CD8-positive, alpha-beta memory T cell (primary cell): ENCODE measurements at regions not wholly inside any gene's neighbourhood (a gene's known extent, or its start where the extent isn't known, plus 50 kb on each side); places are given as distances from the start of the nearest gene placed in this dataset.

Experiments
- CTCF ChIA-PET: fragments of 350-600 bp; sonication (Branson Sonifier 250); formaldehyde crosslinking; loops from one replicate; lab custom pipeline; 2021; ENCODE audit warnings: antibody characterized with exemption; lab: Charles Lee
- POLR2A ChIA-PET: fragments of 350-600 bp; sonication (Branson Sonifier 250); formaldehyde crosslinking; loops from one replicate; lab custom pipeline; 2021; ENCODE audit warnings: antibody characterized with exemption; lab: Charles Lee
- DNase-seq, 5 donors: peaks; one replicate each; pipeline versions ENCODE4 v3.0.0 to v3.0.0-alpha.2; 2020 to 2022; ENCODE audit warnings: mixed read lengths in 1 of 5
- H3K27ac ChIP-seq: one replicate; pipeline ENCODE4 v1.7.0; 2013; ENCODE audit warnings: low read depth, mild to moderate bottlenecking, low read length, moderate library complexity
- H3K27me3 ChIP-seq: 2 replicates; pipeline ENCODE4 v1.7.0; 2013; ENCODE audit warnings: low read length, mild to moderate bottlenecking; ENCODE audit not compliant: insufficient read depth, poor library complexity, severe bottlenecking
- H3K36me3 ChIP-seq: 2 replicates; pipeline ENCODE4 v1.7.0; 2013; ENCODE audit warnings: mild to moderate bottlenecking, low read length, moderate library complexity; ENCODE audit not compliant: insufficient read depth
- H3K4me1 ChIP-seq: 2 replicates; pipeline ENCODE4 v1.7.0; 2013; ENCODE audit warnings: mild to moderate bottlenecking, low read length, moderate library complexity; ENCODE audit not compliant: insufficient read depth
- H3K4me3 ChIP-seq: 2 replicates; pipeline ENCODE4 v1.7.0; 2013; ENCODE audit warnings: mild to moderate bottlenecking, low read length
- H3K9me3 ChIP-seq: 2 replicates; pipeline ENCODE4 v1.7.0; 2013; ENCODE audit warnings: mild to moderate bottlenecking, low read length
- H3K27ac Mint-ChIP-seq, 8 donors: one replicate each; pipeline ENCODE4 v1.8.0; 2020 to 2021; ENCODE audit warnings: mixed read lengths in 8 of 8, mild to moderate bottlenecking in 6 of 8, inconsistent platforms in 3 of 8, moderate library complexity in 3 of 8
- H3K27me3 Mint-ChIP-seq, 2 donors: one replicate each; pipeline ENCODE4 v1.8.0; 2020 to 2021; ENCODE audit warnings: mixed read lengths in 2 of 2, mild to moderate bottlenecking in 1 of 2, moderate library complexity in 1 of 2
- H3K36me3 Mint-ChIP-seq, 3 donors: one replicate each; pipeline ENCODE4 v1.8.0; 2020 to 2021; ENCODE audit warnings: mixed read lengths in 3 of 3, inconsistent platforms in 1 of 3, mild to moderate bottlenecking in 1 of 3
- H3K4me1 Mint-ChIP-seq, 3 donors: one replicate each; pipeline ENCODE4 v1.8.0; 2020 to 2021; ENCODE audit warnings: mixed read lengths in 3 of 3, inconsistent platforms in 1 of 3, mild to moderate bottlenecking in 1 of 3
- H3K4me3 Mint-ChIP-seq, 7 donors: one replicate each; pipeline ENCODE4 v1.8.0; 2020 to 2021; ENCODE audit warnings: mixed read lengths in 7 of 7, mild to moderate bottlenecking in 6 of 7, moderate library complexity in 4 of 7, inconsistent platforms in 2 of 7
- H3K9me3 Mint-ChIP-seq, 5 donors: one replicate each; pipeline ENCODE4 v1.8.0; 2020 to 2022; ENCODE audit warnings: mixed read lengths in 5 of 5, mild to moderate bottlenecking in 3 of 5, moderate library complexity in 2 of 5, inconsistent platforms in 1 of 5

GRCh38 chr11:104645261-104646222 is 252.7 kb downstream of the CASP12 start:
- H3K36me3 Mint-ChIP-seq: peaks cover 0 to 7% (median 1%) of the 10 kb centered on the region in 3 donors
- H3K27me3 Mint-ChIP-seq: no peaks in the 10 kb centered on the region
- H3K27ac Mint-ChIP-seq: no peak overlapping the region
- H3K4me1 ChIP-seq: no peaks in the 10 kb centered on the region
- DNase-seq: no peak
- no peaks in the 10 kb centered on the region for H3K36me3 ChIP-seq
- no peaks in the 10 kb centered on the region for H3K9me3 Mint-ChIP-seq
- H3K27ac ChIP-seq: no peak overlapping the region
- no peak overlapping the region for H3K4me3 Mint-ChIP-seq
- H3K27me3 ChIP-seq: no peaks in the 10 kb centered on the region
- H3K9me3 ChIP-seq: peaks cover 4% of the 10 kb centered on the region
- H3K4me3 ChIP-seq: no peak overlapping the region
- ChIA-PET CTCF (no interaction called here), POLR2A (no interaction called here)
- peaks cover 0 to 4% (median 2%) of the 10 kb centered on the region in 3 donors for H3K4me1 Mint-ChIP-seq

DNA sequence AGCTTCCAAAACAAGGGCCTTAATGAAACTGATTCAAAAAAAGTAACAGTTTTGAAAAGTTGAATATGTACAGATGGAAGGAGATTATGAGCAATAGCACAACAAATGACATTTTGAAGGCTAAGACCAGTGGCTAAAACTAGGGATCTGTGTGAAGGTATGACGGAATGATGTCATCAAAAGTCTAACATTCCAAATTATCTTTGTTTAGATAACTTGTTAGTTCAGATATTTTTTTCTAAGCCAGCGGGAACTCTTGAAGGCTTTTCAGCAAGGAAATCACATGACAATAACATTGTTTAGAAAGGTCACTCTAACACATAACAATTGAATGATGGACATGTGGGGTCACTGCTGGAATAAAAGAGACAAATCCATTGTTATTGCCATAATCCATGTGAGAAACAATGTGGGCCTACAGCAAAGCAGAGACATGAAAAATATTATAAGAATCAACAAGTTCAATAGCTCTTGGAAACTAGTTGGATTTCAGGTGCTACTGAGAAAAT is 260.5 kb downstream of the CASP12 start:
- Histone ChIP-seq H3K27ac (no peak overlapping the region), H3K27me3 (no peaks in the 10 kb centered on the region), H3K9me3 (no peaks in the 10 kb centered on the region), H3K36me3 (no peaks in the 10 kb centered on the region), H3K4me3 (no peak overlapping the region), H3K4me1 (no peaks in the 10 kb centered on the region)
- POLR2A ChIA-PET: no interaction called here
- peaks cover 0 to 3% (median 0%) of the 10 kb centered on the region in 3 donors for H3K4me1 Mint-ChIP-seq
- peaks cover 0 to 4% (median 1%) of the 10 kb centered on the region in 3 donors for H3K36me3 Mint-ChIP-seq
- H3K4me3 Mint-ChIP-seq: no peak overlapping the region
- H3K9me3 Mint-ChIP-seq: no peaks in the 10 kb centered on the region
- no peaks in the 10 kb centered on the region for H3K27me3 Mint-ChIP-seq
- no peak for DNase-seq
- H3K27ac Mint-ChIP-seq: no peak overlapping the region
- CTCF ChIA-PET: no interaction called here

DNA sequence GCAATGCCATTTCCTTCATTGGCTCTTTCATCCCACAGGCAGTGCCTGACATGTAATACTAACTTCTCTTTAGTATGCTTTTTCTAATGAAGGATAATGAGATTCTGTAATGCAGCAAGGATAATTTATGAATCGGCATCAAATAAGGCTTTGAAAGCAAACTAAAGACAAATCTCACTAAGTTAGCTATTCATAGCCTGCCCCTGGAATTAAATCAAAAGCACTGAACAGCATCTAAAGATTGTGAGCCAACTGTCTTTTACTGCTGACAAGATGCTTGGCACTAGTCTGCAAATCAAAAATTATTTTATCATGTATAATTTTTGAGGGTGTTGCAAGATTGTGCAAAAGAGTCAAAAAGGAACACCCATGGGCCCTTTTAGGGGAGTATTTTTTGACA is 265.0 kb downstream of the CASP12 start:
- POLR2A ChIA-PET: no interaction called here
- CTCF ChIA-PET: no interaction called here

GRCh38 chr11:104630352-104630751 is 267.9 kb downstream of the CASP12 start:
- Histone ChIP-seq H3K4me3 (no peak overlapping the region), H3K4me1 (no peaks in the 10 kb centered on the region), H3K27ac (no peak overlapping the region), H3K27me3 (no peaks in the 10 kb centered on the region), H3K9me3 (no peaks in the 10 kb centered on the region), H3K36me3 (no peaks in the 10 kb centered on the region)
- no peak for DNase-seq
- peaks cover 0 to 2% (median 0%) of the 10 kb centered on the region in 3 donors for H3K36me3 Mint-ChIP-seq
- H3K9me3 Mint-ChIP-seq: no peaks in the 10 kb centered on the region
- H3K27ac Mint-ChIP-seq: no peak overlapping the region
- no peaks in the 10 kb centered on the region for H3K4me1 Mint-ChIP-seq
- CTCF ChIA-PET: no interaction called here
- POLR2A ChIA-PET: no interaction called here
- no peak overlapping the region for H3K4me3 Mint-ChIP-seq
- H3K27me3 Mint-ChIP-seq: no peaks in the 10 kb centered on the region

More for the DNA sequence above, 265.0 kb downstream of the CASP12 start:
- peaks cover 0 to 2% (median 0%) of the 10 kb centered on the region in 3 donors for H3K36me3 Mint-ChIP-seq
- Histone ChIP-seq H3K4me1 (no peaks in the 10 kb centered on the region), H3K4me3 (no peak overlapping the region), H3K27me3 (no peaks in the 10 kb centered on the region), H3K27ac (no peak overlapping the region), H3K9me3 (no peaks in the 10 kb centered on the region), H3K36me3 (no peaks in the 10 kb centered on the region)
- no peaks in the 10 kb centered on the region for H3K4me1 Mint-ChIP-seq
- no peaks in the 10 kb centered on the region for H3K9me3 Mint-ChIP-seq
- no peak for DNase-seq
- H3K27ac Mint-ChIP-seq: no peak overlapping the region
- H3K27me3 Mint-ChIP-seq: no peaks in the 10 kb centered on the region
- no peak overlapping the region for H3K4me3 Mint-ChIP-seq

- Histone ChIP-seq H3K27ac (no peak overlapping the region), H3K4me3 (no peak overlapping the region), H3K4me1 (no peaks in the 10 kb centered on the region), H3K36me3 (no peaks in the 10 kb centered on the region), H3K9me3 (no peaks in the 10 kb centered on the region), H3K27me3 (no peaks in the 10 kb centered on the region)
- Mint-ChIP-seq H3K27me3 (no peaks in the 10 kb centered on the region), H3K36me3 (no peaks in the 10 kb centered on the region), H3K4me1 (peaks cover 0 to 4% (median 0%) of the 10 kb centered on the region in 3 donors), H3K4me3 (no peak overlapping the region), H3K27ac (no peak overlapping the region), H3K9me3 (no peaks in the 10 kb centered on the region)
- no peak for DNase-seq
- POLR2A ChIA-PET: no interaction called here
- CTCF ChIA-PET: no interaction called here
These were observed 273.0 kb downstream of the CASP12 start for GRCh38 chr11:104625246-104625645.

DNA sequence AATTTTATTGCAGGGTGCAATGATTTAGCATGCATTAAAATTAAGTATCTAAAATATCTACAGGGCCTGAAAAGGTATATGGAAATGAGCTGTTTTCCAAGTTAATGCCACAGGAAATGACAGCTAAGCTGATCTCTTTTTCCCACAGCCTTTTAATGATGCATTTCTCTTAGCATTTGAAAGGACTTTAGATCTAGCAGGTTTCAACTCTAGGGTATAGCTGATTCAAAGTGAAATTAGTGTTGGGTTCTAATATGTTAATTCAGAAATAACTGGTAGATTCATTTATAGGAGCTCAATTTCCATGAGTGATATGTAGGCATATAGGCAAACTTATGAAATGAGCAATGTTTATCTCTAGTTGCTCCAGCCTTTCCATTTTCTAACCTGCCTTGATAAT is 274.2 kb downstream of the CASP12 start:
- Mint-ChIP-seq H3K9me3 (no peaks in the 10 kb centered on the region), H3K27me3 (no peaks in the 10 kb centered on the region), H3K4me1 (peaks cover 0 to 4% (median 0%) of the 10 kb centered on the region in 3 donors), H3K27ac (no peak overlapping the region), H3K36me3 (no peaks in the 10 kb centered on the region), H3K4me3 (no peak overlapping the region)
- no peaks in the 10 kb centered on the region for H3K27me3 ChIP-seq
- H3K9me3 ChIP-seq: no peaks in the 10 kb centered on the region
- CTCF ChIA-PET: interaction anchor here (1.2 kb wide), 1 partner anchor 14 kb away, joined by 5 read pairs; no protein-coding TSS in a partner anchor
- POLR2A ChIA-PET: no interaction called here
- H3K4me1 ChIP-seq: no peaks in the 10 kb centered on the region
- no peak for DNase-seq
- no peak overlapping the region for H3K27ac ChIP-seq
- no peaks in the 10 kb centered on the region for H3K36me3 ChIP-seq
- H3K4me3 ChIP-seq: no peak overlapping the region

DNA sequence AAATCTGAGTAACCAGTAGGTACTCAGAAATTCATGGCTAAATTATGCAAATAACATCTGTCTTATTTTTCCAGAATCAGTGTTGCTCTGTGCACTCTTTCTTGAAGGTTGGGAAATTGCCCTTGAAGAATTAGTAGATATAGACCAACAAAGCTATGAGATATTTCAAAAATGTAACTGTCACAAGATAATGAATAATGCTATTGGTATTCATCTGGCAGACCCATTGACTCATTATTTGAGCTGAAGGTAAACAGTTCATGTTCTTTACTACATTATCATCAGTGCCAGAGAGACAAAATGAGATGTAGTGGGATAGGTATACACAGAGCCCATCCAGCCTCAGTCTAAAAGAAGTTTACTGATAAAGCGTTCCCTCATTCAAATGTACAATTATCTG is 274.7 kb downstream of the CASP12 start:
- DNase-seq: no peak
- Mint-ChIP-seq H3K27me3 (no peaks in the 10 kb centered on the region), H3K4me1 (peaks cover 0 to 4% (median 0%) of the 10 kb centered on the region in 3 donors), H3K27ac (no peak overlapping the region), H3K36me3 (peaks cover 0 to under 1% (median 0%) of the 10 kb centered on the region in 3 donors), H3K9me3 (no peaks in the 10 kb centered on the region), H3K4me3 (no peak overlapping the region)
- Histone ChIP-seq H3K9me3 (no peaks in the 10 kb centered on the region), H3K4me1 (no peaks in the 10 kb centered on the region), H3K27me3 (no peaks in the 10 kb centered on the region), H3K4me3 (no peak overlapping the region), H3K27ac (no peak overlapping the region), H3K36me3 (no peaks in the 10 kb centered on the region)
- ChIA-PET CTCF (interaction anchor here (1.2 kb wide), 1 partner anchor 14 kb away, joined by 5 read pairs; no protein-coding TSS in a partner anchor), POLR2A (no interaction called here)

DNA sequence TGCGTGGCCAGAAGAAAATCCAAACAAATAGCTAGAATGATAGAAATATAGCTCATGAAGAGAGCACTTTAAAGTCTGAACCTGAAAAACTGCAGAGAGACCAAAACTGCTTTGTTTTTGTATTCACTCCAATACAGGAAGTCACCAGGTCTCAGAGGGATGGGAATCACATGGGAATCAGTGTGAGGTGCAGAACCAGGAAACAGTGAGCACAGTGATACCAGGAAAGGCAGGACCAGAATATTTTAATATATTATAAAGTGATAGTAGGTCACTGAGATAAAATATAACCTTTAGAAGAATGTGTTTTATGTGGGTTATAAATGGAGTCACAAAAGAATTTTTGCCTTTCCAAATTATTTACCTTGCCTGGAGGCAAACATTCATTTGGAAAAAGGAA is 277.3 kb downstream of the CASP12 start:
- ChIA-PET CTCF (no interaction called here), POLR2A (no interaction called here)
- Histone ChIP-seq H3K4me3 (no peak overlapping the region), H3K9me3 (no peaks in the 10 kb centered on the region), H3K27me3 (no peaks in the 10 kb centered on the region), H3K27ac (no peak overlapping the region), H3K4me1 (no peaks in the 10 kb centered on the region), H3K36me3 (no peaks in the 10 kb centered on the region)
- DNase-seq: no peak
- Mint-ChIP-seq H3K36me3 (peaks cover 0 to 14% (median 2%) of the 10 kb centered on the region in 3 donors), H3K27ac (no peak overlapping the region), H3K27me3 (no peaks in the 10 kb centered on the region), H3K4me1 (peaks cover 0 to 4% (median 0%) of the 10 kb centered on the region in 3 donors), H3K4me3 (no peak overlapping the region), H3K9me3 (peaks cover 0 to 4% (median 0%) of the 10 kb centered on the region in 5 donors)
